Activated CD8-positive, alpha-beta memory T cell treated with anti-CD3 and anti-CD28 coated beads, Interleukin-2, amount 50 U/mL, for 1 hour (primary cell): ENCODE measurements at regions not wholly inside any gene's neighbourhood (a gene's known extent, or its start where the extent isn't known, plus 50 kb on each side); places are given as distances from the start of the nearest gene placed in this dataset.

Source experiments
- DNase-seq: peaks from one replicate; pipeline ENCODE4 v3.0.0-alpha.2; 2020; ENCODE audit errors: extremely low read depth

GRCh38 chr4:26137288-26137687 is 183.5 kb upstream of the RBPJ start:
- no peak for DNase-seq

GRCh38 chr4:26139310-26139924 is 181.4 kb upstream of the RBPJ start:
- no peak for DNase-seq

GRCh38 chr4:26140150-26140898 is 180.5 kb upstream of the RBPJ start:
- no peak for DNase-seq

GRCh38 chr4:26141051-26141721 is 179.6 kb upstream of the RBPJ start:
- DNase-seq = no peak

- no peak for DNase-seq
These were observed 178.7 kb upstream of the RBPJ start for GRCh38 chr4:26141911-26142638.

GRCh38 chr4:26144526-26145155 is 176.2 kb upstream of the RBPJ start:
- DNase-seq = no peak

GRCh38 chr4:26145212-26145611 is 175.6 kb upstream of the RBPJ start:
- no peak for DNase-seq

- no peak for DNase-seq
These were observed 171.9 kb upstream of the RBPJ start for GRCh38 chr4:26148927-26149326.

GRCh38 chr4:26150948-26151347 is 169.9 kb upstream of the RBPJ start:
- no peak for DNase-seq

- DNase-seq = no peak
These were observed 169.2 kb upstream of the RBPJ start for GRCh38 chr4:26151615-26152014.

- DNase-seq = no peak
These were observed 168.8 kb upstream of the RBPJ start for GRCh38 chr4:26152056-26152455.

GRCh38 chr4:26157541-26157940 is 163.3 kb upstream of the RBPJ start:
- DNase-seq = no peak

GRCh38 chr4:26160591-26160990 is 160.2 kb upstream of the RBPJ start:
- no peak for DNase-seq

GRCh38 chr4:26161030-26161824 is 159.6 kb upstream of the RBPJ start:
- no peak for DNase-seq

- no peak for DNase-seq
These were observed 158.7 kb upstream of the RBPJ start for GRCh38 chr4:26162101-26162500.

- no peak for DNase-seq
These were observed 157.1 kb upstream of the RBPJ start for GRCh38 chr4:26163425-26164362.

- no peak for DNase-seq
These were observed 149.3 kb upstream of the RBPJ start for GRCh38 chr4:26171501-26171900.

- no peak for DNase-seq
These were observed 148.9 kb upstream of the RBPJ start for GRCh38 chr4:26171941-26172340.

- DNase-seq = no peak
These were observed 147.2 kb upstream of the RBPJ start for GRCh38 chr4:26173619-26174018.

GRCh38 chr4:26174027-26174426 is 146.8 kb upstream of the RBPJ start:
- DNase-seq = no peak
